HepG2 (cell line): ENCODE measurements at regions not wholly inside any gene's neighbourhood (a gene's known extent, or its start where the extent isn't known, plus 50 kb on each side); places are given as distances from the start of the nearest gene placed in this dataset.

Experiments used
- ATAC-seq: fragments of 200-7000 bp; cut with Tn5 transposase; 3 replicates; pipeline ENCODE4 v1.9.1; 2020; ENCODE audit warnings: mild to moderate bottlenecking, moderate library complexity
- BruUV-seq: library from RNA; stranded (reverse); fragments of 400-500 nt; replicated peaks from 2 replicates; lab custom pipeline; 2021; lab: Mats Ljungman, UMichigan
- CTCF ChIA-PET: fragments of 300-600 bp; formaldehyde crosslinking; extraction: SDS; loops from one replicate; lab custom pipeline; 2021; ENCODE audit warnings: low total read pairs, inconsistent platforms, low intra/inter-chr PET ratio; lab: Yijun Ruan, JAX
- POLR2A ChIA-PET: fragments of 350-600 bp; sonication (Branson Sonifier 250); formaldehyde crosslinking; loops from one replicate; lab custom pipeline; 2020; ENCODE audit warnings: antibody characterized with exemption, inconsistent platforms; lab: Yijun Ruan, JAX
- DNase-seq: peaks from one replicate; pipeline ENCODE4 v3.0.0-alpha.2; 2015; ENCODE audit warnings: low spot score
- FAIRE-seq: peaks from 3 replicates; lab custom pipeline; 2011; peaks lifted over from hg19 to GRCh38; lab: Jason Lieb, UNC
- H2AFZ ChIP-seq: one replicate; pipeline ENCODE4 v1.6.1; 2011; ENCODE audit warnings: low read length, inconsistent platforms
- H3K27ac ChIP-seq: fragments of 300-600 bp; 3 replicates; pipeline ENCODE4 v1.8.0; 2011; ENCODE audit warnings: mixed run types, mild to moderate bottlenecking, mixed read lengths, low read length, inconsistent platforms; ENCODE audit not compliant: insufficient read depth; ENCODE audit errors: extremely low read length
- H3K27me3 ChIP-seq, 2 experiments: fragments of 200-600 bp in 1 of 2; 2 replicates in 1 of 2; 3 replicates in 1 of 2; pipeline versions ENCODE4 v1.6.0 to v1.8.0; 2011; ENCODE audit warnings: low read length in 2 of 2, mild to moderate bottlenecking in 2 of 2, moderate library complexity in 2 of 2, inconsistent platforms in 1 of 2; ENCODE audit not compliant: insufficient read depth in 2 of 2, control insufficient read depth in 1 of 2
- H3K36me3 ChIP-seq, 2 experiments: fragments of 200-600 bp in 1 of 2; replicated peaks in 1 of 2; 2 replicates in 1 of 2; 3 replicates in 1 of 2; pipeline versions ENCODE4 v1.5.1 to v1.8.0; 2011; ENCODE audit warnings: low read length in 2 of 2, inconsistent platforms in 1 of 2; ENCODE audit not compliant: insufficient read depth in 2 of 2, control insufficient read depth in 1 of 2
- H3K4me1 ChIP-seq: 2 replicates; pipeline ENCODE4 v1.5.1; 2012; ENCODE audit warnings: low read length, inconsistent platforms; ENCODE audit not compliant: insufficient read depth
- H3K4me2 ChIP-seq: 2 replicates; pipeline ENCODE4 v1.6.0; 2011; ENCODE audit warnings: low read depth, low read length, inconsistent platforms
- H3K4me3 ChIP-seq, 3 experiments: fragments of 200-600 bp in 1 of 3; sonication (generic), shearing (Covaris generic) in 1 of 3; replicated peaks in 1 of 3; 2 replicates each; pipeline ENCODE4 v1.5.1; 2011 to 2016; ENCODE audit warnings: low read length in 3 of 3, inconsistent platforms in 2 of 3, low read depth in 2 of 3, mild to moderate bottlenecking in 2 of 3, control low read depth in 1 of 3, mixed read lengths in 1 of 3; ENCODE audit not compliant: insufficient read depth in 1 of 3
- H3K79me2 ChIP-seq: one replicate; pipeline ENCODE4 v1.6.1; 2011; ENCODE audit warnings: low read length, inconsistent platforms; ENCODE audit not compliant: insufficient read depth
- H3K9ac ChIP-seq: 2 replicates; pipeline ENCODE4 v1.6.0; 2011; ENCODE audit warnings: mild to moderate bottlenecking, low read depth, low read length, inconsistent platforms; ENCODE audit not compliant: insufficient read depth
- H3K9me3 ChIP-seq: 2 replicates; pipeline ENCODE4 v1.5.1; 2012; ENCODE audit warnings: mild to moderate bottlenecking, low read length
- H4K20me1 ChIP-seq: 2 replicates; pipeline ENCODE4 v1.6.0; 2011; ENCODE audit warnings: inconsistent platforms, mild to moderate bottlenecking, low read length, moderate library complexity; ENCODE audit not compliant: insufficient read depth
- ISX ChIP-seq: sonication (generic); formaldehyde crosslinking; conservative IDR thresholded peaks from 2 replicates; pipeline ENCODE4 v1.5.0; 2020; ENCODE audit warnings: missing genetic modification reagents
- RBFOX2 ChIP-seq: fragments of 200-400 bp; formaldehyde crosslinking; IDR thresholded peaks from 2 replicates; pipeline ENCODE4 v1.6.1; 2017; ENCODE audit warnings: low read depth, mild to moderate bottlenecking, low read length
- ZBTB3 ChIP-seq: sonication (generic); formaldehyde crosslinking; IDR thresholded peaks from 2 replicates; pipeline ENCODE4 v1.4.0; 2020; ENCODE audit warnings: low read depth, mild to moderate bottlenecking, moderate library complexity, missing genetic modification reagents, borderline replicate concordance
- ZFP1 ChIP-seq: IDR thresholded peaks from 2 replicates; pipeline ENCODE4 v1.6.1; 2016
- ZNF530 ChIP-seq: sonication (generic); formaldehyde crosslinking; IDR thresholded peaks from 2 replicates; pipeline ENCODE4 v1.5.0; 2020; ENCODE audit warnings: low read depth, mild to moderate bottlenecking, missing genetic modification reagents
- ZNF616 ChIP-seq: sonication (generic); formaldehyde crosslinking; IDR thresholded peaks from 2 replicates; pipeline ENCODE4 v1.5.0; 2020; ENCODE audit warnings: low read depth, mild to moderate bottlenecking, missing genetic modification reagents
- WGBS: methylation state at CpG from one replicate; pipeline ENCODE4 v1.1.6; 2017; ENCODE audit warnings: low lambda C conversion rate; 5-methylcytosine and 5-hydroxymethylcytosine counted together
- in situ Hi-C: cut with HindIII; loops from 2 replicates; pipeline ENCODE4 v1.10.0; 2017; ENCODE audit warnings: low pct_unique_long_range_greater_than_20kb; ENCODE audit not compliant: extremely low pct_ligation_motif_present
- intact Hi-C: fragments of 100-400 bp; cut with micrococcal nuclease; formaldehyde crosslinking; loops from one replicate; pipeline ENCODE4 v1.10.0; 2022; ENCODE audit not compliant: unreplicated experiment
- TF ChIP-seq, protein P1 (sequence below): sonication (generic); formaldehyde crosslinking; IDR thresholded peaks from 2 replicates; pipeline ENCODE4 v1.4.0; 2020; ENCODE audit warnings: missing genetic modification reagents
- TF ChIP-seq, protein P2 (sequence below): conservative IDR thresholded peaks from 2 replicates; pipeline ENCODE4 v1.6.1; 2018; ENCODE audit warnings: missing genetic modification reagents

DNA sequence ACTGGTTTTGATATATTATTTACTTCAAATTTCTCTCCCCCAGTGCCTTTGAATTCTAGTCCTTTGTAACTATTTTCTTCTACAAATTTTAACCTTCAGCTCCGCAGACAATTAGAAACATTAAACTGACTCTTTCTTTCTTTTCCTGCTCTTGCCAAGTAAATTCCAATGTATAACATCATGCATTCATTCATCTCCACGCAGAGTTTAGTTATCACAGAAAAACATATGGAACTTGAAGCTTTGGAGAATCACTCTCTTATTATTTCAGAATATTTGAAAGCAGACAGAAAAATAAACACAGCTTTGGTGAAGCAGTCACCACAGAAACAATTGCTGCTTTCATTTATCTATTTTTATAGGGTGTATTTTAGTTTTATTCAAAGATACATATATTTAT is 778.7 kb upstream of the CDH8 start:
- CTCF ChIA-PET, result no interaction called here

More for the DNA sequence above, 778.7 kb upstream of the CDH8 start:
- Histone ChIP-seq H2AFZ (no peak overlapping the region), H3K9me3 (peaks cover 85% of the 10 kb centered on the region), H3K4me3 (no peak overlapping the region), H3K36me3 (no peaks in the 10 kb centered on the region), H3K79me2 (no peaks in the 10 kb centered on the region), H4K20me1 (no peaks in the 10 kb centered on the region), H3K4me1 (no peaks in the 10 kb centered on the region), H3K9ac (no peak overlapping the region), H3K4me2 (no peak overlapping the region), H3K27me3 (no peaks in the 10 kb centered on the region), H3K27ac (no peak overlapping the region)
- no TSS peak for BruUV-seq
- WGBS, result 4% methylated on average over 2 of the region's 2 CpGs
- ATAC-seq, result no peak
- POLR2A ChIA-PET, result no interaction called here
- DNase-seq, result no peak
- no peak for FAIRE-seq
- intact Hi-C loops (no loop called here), in situ Hi-C loops (no loop called here)
- no peak for TF ChIP-seq ISX (CRISPR knock-in tag)
- no peak for TF ChIP-seq ZNF616 (CRISPR knock-in tag)
- no peak for TF ChIP-seq ZFP1 (CRISPR knock-in tag)
- TF ChIP-seq ZNF530 (CRISPR knock-in tag), result no peak
- TF ChIP-seq, protein P1, sequence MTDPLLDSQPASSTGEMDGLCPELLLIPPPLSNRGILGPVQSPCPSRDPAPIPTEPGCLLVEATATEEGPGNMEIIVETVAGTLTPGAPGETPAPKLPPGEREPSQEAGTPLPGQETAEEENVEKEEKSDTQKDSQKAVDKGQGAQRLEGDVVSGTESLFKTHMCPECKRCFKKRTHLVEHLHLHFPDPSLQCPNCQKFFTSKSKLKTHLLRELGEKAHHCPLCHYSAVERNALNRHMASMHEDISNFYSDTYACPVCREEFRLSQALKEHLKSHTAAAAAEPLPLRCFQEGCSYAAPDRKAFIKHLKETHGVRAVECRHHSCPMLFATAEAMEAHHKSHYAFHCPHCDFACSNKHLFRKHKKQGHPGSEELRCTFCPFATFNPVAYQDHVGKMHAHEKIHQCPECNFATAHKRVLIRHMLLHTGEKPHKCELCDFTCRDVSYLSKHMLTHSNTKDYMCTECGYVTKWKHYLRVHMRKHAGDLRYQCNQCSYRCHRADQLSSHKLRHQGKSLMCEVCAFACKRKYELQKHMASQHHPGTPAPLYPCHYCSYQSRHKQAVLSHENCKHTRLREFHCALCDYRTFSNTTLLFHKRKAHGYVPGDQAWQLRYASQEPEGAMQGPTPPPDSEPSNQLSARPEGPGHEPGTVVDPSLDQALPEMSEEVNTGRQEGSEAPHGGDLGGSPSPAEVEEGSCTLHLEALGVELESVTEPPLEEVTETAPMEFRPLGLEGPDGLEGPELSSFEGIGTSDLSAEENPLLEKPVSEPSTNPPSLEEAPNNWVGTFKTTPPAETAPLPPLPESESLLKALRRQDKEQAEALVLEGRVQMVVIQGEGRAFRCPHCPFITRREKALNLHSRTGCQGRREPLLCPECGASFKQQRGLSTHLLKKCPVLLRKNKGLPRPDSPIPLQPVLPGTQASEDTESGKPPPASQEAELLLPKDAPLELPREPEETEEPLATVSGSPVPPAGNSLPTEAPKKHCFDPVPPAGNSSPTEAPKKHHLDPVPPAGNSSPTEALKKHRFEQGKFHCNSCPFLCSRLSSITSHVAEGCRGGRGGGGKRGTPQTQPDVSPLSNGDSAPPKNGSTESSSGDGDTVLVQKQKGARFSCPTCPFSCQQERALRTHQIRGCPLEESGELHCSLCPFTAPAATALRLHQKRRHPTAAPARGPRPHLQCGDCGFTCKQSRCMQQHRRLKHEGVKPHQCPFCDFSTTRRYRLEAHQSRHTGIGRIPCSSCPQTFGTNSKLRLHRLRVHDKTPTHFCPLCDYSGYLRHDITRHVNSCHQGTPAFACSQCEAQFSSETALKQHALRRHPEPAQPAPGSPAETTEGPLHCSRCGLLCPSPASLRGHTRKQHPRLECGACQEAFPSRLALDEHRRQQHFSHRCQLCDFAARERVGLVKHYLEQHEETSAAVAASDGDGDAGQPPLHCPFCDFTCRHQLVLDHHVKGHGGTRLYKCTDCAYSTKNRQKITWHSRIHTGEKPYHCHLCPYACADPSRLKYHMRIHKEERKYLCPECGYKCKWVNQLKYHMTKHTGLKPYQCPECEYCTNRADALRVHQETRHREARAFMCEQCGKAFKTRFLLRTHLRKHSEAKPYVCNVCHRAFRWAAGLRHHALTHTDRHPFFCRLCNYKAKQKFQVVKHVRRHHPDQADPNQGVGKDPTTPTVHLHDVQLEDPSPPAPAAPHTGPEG, result no peak
- TF ChIP-seq, protein P2, sequence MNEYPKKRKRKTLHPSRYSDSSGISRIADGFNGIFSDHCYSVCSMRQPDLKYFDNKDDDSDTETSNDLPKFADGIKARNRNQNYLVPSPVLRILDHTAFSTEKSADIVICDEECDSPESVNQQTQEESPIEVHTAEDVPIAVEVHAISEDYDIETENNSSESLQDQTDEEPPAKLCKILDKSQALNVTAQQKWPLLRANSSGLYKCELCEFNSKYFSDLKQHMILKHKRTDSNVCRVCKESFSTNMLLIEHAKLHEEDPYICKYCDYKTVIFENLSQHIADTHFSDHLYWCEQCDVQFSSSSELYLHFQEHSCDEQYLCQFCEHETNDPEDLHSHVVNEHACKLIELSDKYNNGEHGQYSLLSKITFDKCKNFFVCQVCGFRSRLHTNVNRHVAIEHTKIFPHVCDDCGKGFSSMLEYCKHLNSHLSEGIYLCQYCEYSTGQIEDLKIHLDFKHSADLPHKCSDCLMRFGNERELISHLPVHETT (CRISPR knock-in tag), result no peak
- TF ChIP-seq RBFOX2, result no peak
- TF ChIP-seq ZBTB3 (CRISPR knock-in tag), result no peak
